Esophagus squamous epithelium (tissue), 5 donors: ENCODE measurements at regions not wholly inside any gene's neighbourhood (a gene's known extent, or its start where the extent isn't known, plus 50 kb on each side); places are given as distances from the start of the nearest gene placed in this dataset.

Source experiments
- DNase-seq: peaks from one replicate; lab custom pipeline; 2025; lab: John Stamatoyannopoulos, UW
- H3K27ac ChIP-seq, 4 donors: fragments of 200-600 bp; sonication (generic); one replicate each; pipeline ENCODE4 v1.5.1; 2016 to 2019; ENCODE audit warnings: mild to moderate bottlenecking in 1 of 4
- H3K27me3 ChIP-seq, 4 donors: fragments of 200-600 bp; sonication (generic); 1 replicate in 3 of 4; 2 replicates in 1 of 4; pipeline versions ENCODE4 v1.5.1 to v1.6.0; 2017 to 2021; ENCODE audit warnings: antibody characterized with exemption in 1 of 4
- H3K36me3 ChIP-seq, 3 donors: fragments of 200-600 bp; sonication (generic); one replicate each; pipeline ENCODE4 v1.5.1; 2016 to 2019
- H3K4me1 ChIP-seq, 3 donors: fragments of 200-600 bp; sonication (generic); one replicate each; pipeline ENCODE4 v1.5.1; 2017 to 2019
- H3K4me3 ChIP-seq, 4 donors: fragments of 200-600 bp; sonication (generic); 1 replicate in 3 of 4; 2 replicates in 1 of 4; pipeline ENCODE4 v1.5.1; 2016 to 2019; ENCODE audit warnings: mild to moderate bottlenecking in 2 of 4, moderate library complexity in 1 of 4
- H3K9me3 ChIP-seq, 3 donors: fragments of 200-600 bp; sonication (generic); one replicate each; pipeline ENCODE4 v1.5.1; 2016 to 2019
- CTCF ChIP-seq, 6 experiments: fragments of 450-650 bp in 4 of 6; fragments of 200-600 bp in 2 of 6; sonication (generic) in 2 of 6; IDR thresholded peaks; one replicate each; pipeline ENCODE4 v1.5.1; 2016 to 2019; ENCODE audit warnings: antibody characterized with exemption in 6 of 6, mild to moderate bottlenecking in 4 of 6, moderate library complexity in 4 of 6
- POLR2A ChIP-seq, 4 donors: fragments of 450-650 bp; IDR thresholded peaks; one replicate each; pipeline ENCODE4 v1.6.1; 2017; ENCODE audit warnings: antibody characterized with exemption in 4 of 4, mild to moderate bottlenecking in 4 of 4, moderate library complexity in 3 of 4
- WGBS, 2 donors: methylation state at CpG; one replicate each; pipeline ENCODE4 v1.1.5; 2018; 5-methylcytosine and 5-hydroxymethylcytosine counted together
- intact Hi-C: fragments of 100-400 bp; cut with DNase I; formaldehyde crosslinking; loops from one replicate; pipeline ENCODE4 v1.15.0; 2022
- donor health status: DM: yes; HTN: yes; CAD: no.

GRCh38 chr1:29964718-29965533, 728.6 kb downstream of the PTPRU start:
- Histone ChIP-seq H3K4me3 (no peak overlapping the region), H3K27me3 (peaks cover 0 to 67% (median 0%) of the 10 kb centered on the region in 4 donors), H3K27ac (no peak overlapping the region), H3K36me3 (no peaks in the 10 kb centered on the region), H3K4me1 (no peaks in the 10 kb centered on the region), H3K9me3 (no peaks in the 10 kb centered on the region)
- 61 to 68% methylated on average over 14 to 17 of the region's 18 CpGs for WGBS, 2 donors
- TF ChIP-seq CTCF (IDR thresholded peaks at IDR 0.05) (no peak), POLR2A (IDR thresholded peaks at IDR 0.05) (no peak)
- no peak for DNase-seq
- intact Hi-C loops, result no loop called here

GRCh38 chr1:29963946-29964345, 727.6 kb downstream of the PTPRU start:
- DNase-seq, result no peak
- Histone ChIP-seq H3K9me3 (no peaks in the 10 kb centered on the region), H3K36me3 (no peaks in the 10 kb centered on the region), H3K4me1 (no peaks in the 10 kb centered on the region), H3K4me3 (no peak overlapping the region), H3K27me3 (peaks cover 0 to 59% (median 0%) of the 10 kb centered on the region in 4 donors), H3K27ac (no peak overlapping the region)
- 73 to 75% methylated on average over 6 to 7 of the region's 7 CpGs for WGBS, 2 donors
- TF ChIP-seq POLR2A (IDR thresholded peaks at IDR 0.05), result no peak
- intact Hi-C loops, result no loop called here

GRCh38 chr1:29962831-29963247, 726.5 kb downstream of the PTPRU start:
- WGBS, 2 donors, result no CpG with 5 or more reads among the region's 3 CpGs
- intact Hi-C loops, result no loop called here
- peaks cover 0 to 57% (median 0%) of the 10 kb centered on the region in 4 donors for H3K27me3 ChIP-seq
- no peaks in the 10 kb centered on the region for H3K36me3 ChIP-seq
- H3K4me1 ChIP-seq, result no peaks in the 10 kb centered on the region
- no peak overlapping the region for H3K27ac ChIP-seq
- H3K4me3 ChIP-seq, result no peak overlapping the region
- no peak for DNase-seq
- no peak for TF ChIP-seq POLR2A (IDR thresholded peaks at IDR 0.05)
- TF ChIP-seq CTCF (IDR thresholded peaks at IDR 0.05), result no peak
- H3K9me3 ChIP-seq, result no peaks in the 10 kb centered on the region

- peaks cover 0 to 54% (median 0%) of the 10 kb centered on the region in 4 donors for H3K27me3 ChIP-seq
- H3K4me3 ChIP-seq, result no peak overlapping the region
- TF ChIP-seq POLR2A (IDR thresholded peaks at IDR 0.05) (no peak), CTCF (IDR thresholded peaks at IDR 0.05) (no peak)
- H3K27ac ChIP-seq, result no peak overlapping the region
- no peaks in the 10 kb centered on the region for H3K9me3 ChIP-seq
- no peaks in the 10 kb centered on the region for H3K36me3 ChIP-seq
- DNase-seq, result no peak
- WGBS, 2 donors, result 45 to 63% methylated on average over 3 of the region's 5 CpGs
- intact Hi-C loops, result no loop called here
- H3K4me1 ChIP-seq, result no peaks in the 10 kb centered on the region
Measured at GRCh38 chr1:29962336-29962735, 726.0 kb downstream of the PTPRU start.

- no peak for DNase-seq
- Histone ChIP-seq H3K27ac (no peak overlapping the region), H3K36me3 (no peaks in the 10 kb centered on the region), H3K4me1 (no peaks in the 10 kb centered on the region), H3K9me3 (no peaks in the 10 kb centered on the region), H3K4me3 (no peak overlapping the region), H3K27me3 (peaks cover 0 to 56% (median 0%) of the 10 kb centered on the region in 4 donors)
- 64 to 66% methylated on average over 3 to 5 of the region's 8 CpGs for WGBS, 2 donors
- TF ChIP-seq POLR2A (IDR thresholded peaks at IDR 0.05) (no peak), CTCF (IDR thresholded peaks at IDR 0.05) (no peak)
- intact Hi-C loops, result no loop called here
Measured at GRCh38 chr1:29961293-29962059, 725.2 kb downstream of the PTPRU start.
